Uterus (tissue), 3 donors: ENCODE measurements at regions not wholly inside any gene's neighbourhood (a gene's known extent, or its start where the extent isn't known, plus 50 kb on each side); places are given as distances from the start of the nearest gene placed in this dataset.

Experiments
- DNase-seq, 2 donors: peaks; one replicate each; pipeline ENCODE4 v3.0.0-alpha.2; 2019 to 2020
- H3K27ac ChIP-seq, 2 donors: fragments of 200-600 bp; sonication (generic); 1 replicate in 1 of 2; 2 replicates in 1 of 2; pipeline ENCODE4 v1.5.1; 2016 to 2018
- H3K27me3 ChIP-seq, 2 donors: fragments of 200-600 bp; sonication (generic); one replicate each; pipeline ENCODE4 v1.5.1; 2018 to 2019; ENCODE audit warnings: control low read depth in 1 of 2
- H3K36me3 ChIP-seq, 2 donors: fragments of 200-600 bp; sonication (generic); one replicate each; pipeline ENCODE4 v1.5.1; 2019; ENCODE audit warnings: control low read depth in 1 of 2
- H3K4me1 ChIP-seq, 2 donors: fragments of 200-600 bp; sonication (generic); one replicate each; pipeline ENCODE4 v1.5.1; 2018 to 2019; ENCODE audit warnings: control low read depth in 1 of 2
- H3K4me3 ChIP-seq, 2 donors: fragments of 200-600 bp; sonication (generic); 1 replicate in 1 of 2; 2 replicates in 1 of 2; pipeline ENCODE4 v1.5.1; 2018 to 2019; ENCODE audit warnings: mild to moderate bottlenecking in 1 of 2
- H3K9me3 ChIP-seq, 2 donors: fragments of 200-600 bp; sonication (generic); one replicate each; pipeline ENCODE4 v1.5.1; 2019; ENCODE audit warnings: control low read depth in 1 of 2
- CTCF ChIP-seq, 4 experiments: fragments of 200-600 bp in 2 of 4; fragments of 450-650 bp in 2 of 4; sonication (generic) in 2 of 4; IDR thresholded peaks; one replicate each; pipeline ENCODE4 v1.5.1; 2016 to 2019; ENCODE audit warnings: antibody characterized with exemption in 4 of 4, mild to moderate bottlenecking in 2 of 4, moderate library complexity in 1 of 4
- POLR2A ChIP-seq, 2 donors: fragments of 450-650 bp; IDR thresholded peaks; one replicate each; pipeline ENCODE4 v1.6.1; 2016; ENCODE audit warnings: antibody characterized with exemption in 2 of 2, mild to moderate bottlenecking in 1 of 2, moderate library complexity in 1 of 2
- intact Hi-C: fragments of 100-400 bp; cut with DNase I; formaldehyde crosslinking; loops from one replicate; pipeline ENCODE4 v1.15.1; 2023; ENCODE audit warnings: low total_unique reads
- donor health status: DM: yes; HTN: yes; CAD: no.

- no peak for TF ChIP-seq POLR2A (IDR thresholded peaks at IDR 0.05)
- TF ChIP-seq CTCF (IDR thresholded peaks at IDR 0.05): no peak
- Histone ChIP-seq H3K9me3 (no peaks in the 10 kb centered on the region), H3K4me3 (peak overlapping the region; percentile 9 to 15), H3K27ac (no peak overlapping the region), H3K4me1 (peaks cover 0 to 4% of the 10 kb centered on the region in 2 donors), H3K27me3 (peaks cover 0 to 8% of the 10 kb centered on the region in 2 donors), H3K36me3 (no peaks in the 10 kb centered on the region)
- intact Hi-C loops: no loop called here
- no peak for DNase-seq
These were observed 105.8 kb downstream of the SLC16A1 start for GRCh38 chr1:112850034-112850757.

- Histone ChIP-seq H3K4me3 (peak overlapping the region; percentile 9 to 15), H3K27ac (no peak overlapping the region), H3K9me3 (no peaks in the 10 kb centered on the region), H3K4me1 (peaks cover 0 to 4% of the 10 kb centered on the region in 2 donors), H3K36me3 (no peaks in the 10 kb centered on the region), H3K27me3 (peaks cover 0 to 8% of the 10 kb centered on the region in 2 donors)
- TF ChIP-seq POLR2A (IDR thresholded peaks at IDR 0.05) (no peak), CTCF (IDR thresholded peaks at IDR 0.05) (no peak)
- intact Hi-C loops: no loop called here
- no peak for DNase-seq
These were observed 106.5 kb downstream of the SLC16A1 start for GRCh38 chr1:112849425-112850033.

- H3K9me3 ChIP-seq: no peaks in the 10 kb centered on the region
- no peaks in the 10 kb centered on the region for H3K4me1 ChIP-seq
- no peak for DNase-seq
- H3K27me3 ChIP-seq: no peaks in the 10 kb centered on the region
- no peaks in the 10 kb centered on the region for H3K36me3 ChIP-seq
- no peak for TF ChIP-seq POLR2A (IDR thresholded peaks at IDR 0.05)
- no peak for TF ChIP-seq CTCF (IDR thresholded peaks at IDR 0.05)
- H3K27ac ChIP-seq: no peak overlapping the region
- intact Hi-C loops: no loop called here
- H3K4me3 ChIP-seq: no peak overlapping the region
These were observed 114.2 kb downstream of the SLC16A1 start for GRCh38 chr1:112841825-112842224.

- Histone ChIP-seq H3K36me3 (no peaks in the 10 kb centered on the region), H3K27me3 (no peaks in the 10 kb centered on the region), H3K9me3 (no peaks in the 10 kb centered on the region), H3K4me1 (no peaks in the 10 kb centered on the region), H3K4me3 (no peak overlapping the region), H3K27ac (no peak overlapping the region)
- TF ChIP-seq CTCF (IDR thresholded peaks at IDR 0.05) (no peak), POLR2A (IDR thresholded peaks at IDR 0.05) (no peak)
- intact Hi-C loops: no loop called here
- no peak for DNase-seq
These were observed 115.1 kb downstream of the SLC16A1 start for GRCh38 chr1:112840631-112841624.
